GM13977 (cell line): ENCODE measurements at regions not wholly inside any gene's neighbourhood (a gene's known extent, or its start where the extent isn't known, plus 50 kb on each side); places are given as distances from the start of the nearest gene placed in this dataset.

Experiments
- DNase-seq: peaks from one replicate; pipeline ENCODE4 v3.0.0; 2012; ENCODE audit warnings: low spot score
- CTCF ChIP-seq: IDR thresholded peaks from 2 replicates; pipeline ENCODE4 v1.5.1; 2012; ENCODE audit warnings: mild to moderate bottlenecking, control low read depth; ENCODE audit not compliant: insufficient read depth; ENCODE audit errors: extremely low read depth, missing control alignments
- in situ Hi-C: fragments of 300-500 bp; cut with MboI; formaldehyde crosslinking; loops from one replicate; pipeline ENCODE4 v1.12.0; 2022; ENCODE audit warnings: low sequenced_read_pairs, low pct_unique_long_range_greater_than_20kb, mixed read lengths, inconsistent platforms; ENCODE audit not compliant: unreplicated experiment

- no peak for DNase-seq
- TF ChIP-seq CTCF: no peak
- in situ Hi-C loops: no loop called here
These were observed 112.5 kb downstream of the MATN1 start for GRCh38 chr1:30610917-30611316.

DNA sequence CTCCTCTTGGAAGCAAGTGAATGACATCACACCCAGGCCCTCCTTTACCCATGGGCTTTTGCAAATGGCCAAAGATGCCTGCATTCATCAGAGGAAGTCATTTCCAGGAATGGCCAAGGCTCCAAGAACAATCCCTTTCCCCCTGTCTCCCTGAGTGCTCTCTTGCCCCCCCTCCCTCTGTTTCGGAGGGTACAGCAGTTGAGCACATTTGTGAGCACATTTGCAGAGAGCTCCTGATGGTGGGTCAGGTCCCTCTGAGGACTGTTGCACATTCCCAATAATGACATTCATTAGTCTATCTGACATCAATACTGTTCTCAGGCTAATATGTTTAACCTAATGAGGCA is 113.4 kb downstream of the MATN1 start:
- no peak for TF ChIP-seq CTCF
- in situ Hi-C loops: no loop called here
- DNase-seq: no peak

- DNase-seq: no peak
- no peak for TF ChIP-seq CTCF
- in situ Hi-C loops: no loop called here
These were observed 113.9 kb downstream of the MATN1 start for GRCh38 chr1:30609336-30609998.

DNA sequence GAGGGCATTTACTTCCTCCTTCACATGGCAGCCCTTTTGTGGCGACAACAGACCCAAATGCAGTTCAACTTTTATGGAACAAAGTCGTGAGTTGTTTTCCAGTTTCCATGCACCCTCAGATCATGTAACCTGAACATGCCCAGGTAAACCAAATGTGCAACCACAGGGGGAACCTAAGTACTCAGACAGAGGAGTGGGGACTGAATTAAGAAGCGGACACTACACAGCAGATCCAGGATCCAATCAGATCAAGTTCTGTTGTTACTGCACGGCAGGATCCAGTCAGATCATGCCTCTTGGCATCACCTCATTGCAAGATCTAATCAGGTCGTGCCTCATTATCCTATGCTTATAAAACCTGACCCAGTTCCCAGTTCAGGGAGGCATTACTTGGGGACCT is 115.7 kb downstream of the MATN1 start:
- in situ Hi-C loops: no loop called here
- no peak for DNase-seq

GRCh38 chr1:30606166-30606565 is 117.2 kb downstream of the MATN1 start:
- in situ Hi-C loops: no loop called here
- no peak for DNase-seq
- no peak for TF ChIP-seq CTCF

More for the DNA sequence above, 115.7 kb downstream of the MATN1 start:
- no peak for TF ChIP-seq CTCF

- DNase-seq: no peak
- in situ Hi-C loops: no loop called here
- no peak for TF ChIP-seq CTCF
These were observed 117.9 kb downstream of the MATN1 start for GRCh38 chr1:30605441-30605920.

- DNase-seq: no peak
- TF ChIP-seq CTCF: no peak
- in situ Hi-C loops: no loop called here
These were observed 118.5 kb downstream of the MATN1 start for GRCh38 chr1:30604801-30605440.
